ENCODE measurements at regions not wholly inside any gene's neighbourhood (a gene's known extent, or its start where the extent isn't known, plus 50 kb on each side); places are given as distances from the start of the nearest gene placed in this dataset.
"Not testable (repeated sequence)": the region's sequence is repeated elsewhere in the genome, so short reads cannot be mapped to it uniquely, and the experiment has no call there.

GRCh38 chr3:125774433-125775034, 179.2 kb upstream of the OSBPL11 start:
- not testable (repeated sequence) for H2AK5ac ChIP-seq (ENCODE audit: low read length); H3K4me1 ChIP-seq (ENCODE audit: control insufficient read depth, low read depth, low read length); H3K4ac ChIP-seq (ENCODE audit: low read depth, low read length); H4K8ac ChIP-seq (ENCODE audit: low read depth, low read length); H3K23ac ChIP-seq (ENCODE audit: low read length); H3K79me2 ChIP-seq (ENCODE audit: control insufficient read depth, insufficient read depth, low read length); H3K27ac ChIP-seq (ENCODE audit: low read depth, low read length); H3K79me1 ChIP-seq (ENCODE audit: low read length); H3K18ac ChIP-seq (ENCODE audit: low read length); H3K4me2 ChIP-seq (ENCODE audit: low read length); H3K4me3 ChIP-seq (ENCODE audit: low read length); H2BK15ac ChIP-seq (replicated peaks; ENCODE audit: low read depth); DNase-seq; H3K36me3 ChIP-seq (ENCODE audit: control insufficient read depth, insufficient read depth, low read length); H2BK5ac ChIP-seq (ENCODE audit: low read length); H2BK120ac ChIP-seq (ENCODE audit: low read depth, low read length); H4K5ac ChIP-seq (ENCODE audit: low read length); H3K56ac ChIP-seq (ENCODE audit: low read length); H3K9ac ChIP-seq (ENCODE audit: low read length); H3K27me3 ChIP-seq (ENCODE audit: insufficient read depth, low read length, poor library complexity)
- WGBS (ENCODE audit: extremely low coverage, insufficient coverage, low lambda C conversion rate): no CpG with 5 or more reads among the region's 7 CpGs

GRCh38 chr3:125775106-125775505, 179.8 kb upstream of the OSBPL11 start:
- DNase-seq; H2AK5ac ChIP-seq (ENCODE audit: low read length); H3K4me1 ChIP-seq (ENCODE audit: control insufficient read depth, low read depth, low read length); H3K27ac ChIP-seq (ENCODE audit: low read depth, low read length); H3K9ac ChIP-seq (ENCODE audit: low read length); H2BK15ac ChIP-seq (replicated peaks; ENCODE audit: low read depth); H3K18ac ChIP-seq (ENCODE audit: low read length); H4K5ac ChIP-seq (ENCODE audit: low read length); H3K4me2 ChIP-seq (ENCODE audit: low read length); H3K4ac ChIP-seq (ENCODE audit: low read depth, low read length); H3K79me1 ChIP-seq (ENCODE audit: low read length); H3K79me2 ChIP-seq (ENCODE audit: control insufficient read depth, insufficient read depth, low read length); H3K36me3 ChIP-seq (ENCODE audit: control insufficient read depth, insufficient read depth, low read length); H4K8ac ChIP-seq (ENCODE audit: low read depth, low read length); H3K56ac ChIP-seq (ENCODE audit: low read length); H2BK120ac ChIP-seq (ENCODE audit: low read depth, low read length); H2BK5ac ChIP-seq (ENCODE audit: low read length); H3K27me3 ChIP-seq (ENCODE audit: insufficient read depth, low read length, poor library complexity); H3K4me3 ChIP-seq (ENCODE audit: low read length); H3K23ac ChIP-seq (ENCODE audit: low read length): not testable (repeated sequence)
- WGBS (ENCODE audit: extremely low coverage, insufficient coverage, low lambda C conversion rate): no CpG with 5 or more reads among the region's 3 CpGs

GRCh38 chr3:125775606-125776294, 180.5 kb upstream of the OSBPL11 start:
- H3K27ac ChIP-seq (ENCODE audit: low read depth, low read length); H2AK5ac ChIP-seq (ENCODE audit: low read length); H3K4ac ChIP-seq (ENCODE audit: low read depth, low read length); H2BK15ac ChIP-seq (replicated peaks; ENCODE audit: low read depth); H3K56ac ChIP-seq (ENCODE audit: low read length); H3K23ac ChIP-seq (ENCODE audit: low read length); H3K79me2 ChIP-seq (ENCODE audit: control insufficient read depth, insufficient read depth, low read length); H3K79me1 ChIP-seq (ENCODE audit: low read length); H2BK5ac ChIP-seq (ENCODE audit: low read length); H2BK120ac ChIP-seq (ENCODE audit: low read depth, low read length); H3K4me1 ChIP-seq (ENCODE audit: control insufficient read depth, low read depth, low read length); H4K8ac ChIP-seq (ENCODE audit: low read depth, low read length); H3K18ac ChIP-seq (ENCODE audit: low read length); H3K4me2 ChIP-seq (ENCODE audit: low read length); H3K4me3 ChIP-seq (ENCODE audit: low read length); DNase-seq; H3K27me3 ChIP-seq (ENCODE audit: insufficient read depth, low read length, poor library complexity); H3K9ac ChIP-seq (ENCODE audit: low read length); H3K36me3 ChIP-seq (ENCODE audit: control insufficient read depth, insufficient read depth, low read length); H4K5ac ChIP-seq (ENCODE audit: low read length): not testable (repeated sequence)
- no CpG with 5 or more reads among the region's 7 CpGs for WGBS (ENCODE audit: extremely low coverage, insufficient coverage, low lambda C conversion rate)

- not testable (repeated sequence) for H3K4me1 ChIP-seq (ENCODE audit: control insufficient read depth, low read depth, low read length); H3K4ac ChIP-seq (ENCODE audit: low read depth, low read length); H3K79me1 ChIP-seq (ENCODE audit: low read length); H4K8ac ChIP-seq (ENCODE audit: low read depth, low read length); H2BK5ac ChIP-seq (ENCODE audit: low read length); H3K18ac ChIP-seq (ENCODE audit: low read length); H2BK15ac ChIP-seq (replicated peaks; ENCODE audit: low read depth); H3K36me3 ChIP-seq (ENCODE audit: control insufficient read depth, insufficient read depth, low read length); H4K5ac ChIP-seq (ENCODE audit: low read length); H3K4me3 ChIP-seq (ENCODE audit: low read length); H3K23ac ChIP-seq (ENCODE audit: low read length); H3K79me2 ChIP-seq (ENCODE audit: control insufficient read depth, insufficient read depth, low read length); H3K27ac ChIP-seq (ENCODE audit: low read depth, low read length); H2BK120ac ChIP-seq (ENCODE audit: low read depth, low read length); H3K9ac ChIP-seq (ENCODE audit: low read length); DNase-seq; H3K56ac ChIP-seq (ENCODE audit: low read length); H2AK5ac ChIP-seq (ENCODE audit: low read length); H3K4me2 ChIP-seq (ENCODE audit: low read length); H3K27me3 ChIP-seq (ENCODE audit: insufficient read depth, low read length, poor library complexity)
- no CpG with 5 or more reads among the region's 1 CpG for WGBS (ENCODE audit: extremely low coverage, insufficient coverage, low lambda C conversion rate)
Measured at GRCh38 chr3:125779276-125779675, 184.0 kb upstream of the OSBPL11 start.

- not testable (repeated sequence) for H2BK120ac ChIP-seq (ENCODE audit: low read depth, low read length); H3K27me3 ChIP-seq (ENCODE audit: insufficient read depth, low read length, poor library complexity); H2BK15ac ChIP-seq (replicated peaks; ENCODE audit: low read depth); DNase-seq; H4K8ac ChIP-seq (ENCODE audit: low read depth, low read length); H3K18ac ChIP-seq (ENCODE audit: low read length); H2BK5ac ChIP-seq (ENCODE audit: low read length); H3K79me1 ChIP-seq (ENCODE audit: low read length); H3K27ac ChIP-seq (ENCODE audit: low read depth, low read length); H3K4me2 ChIP-seq (ENCODE audit: low read length); H3K4me1 ChIP-seq (ENCODE audit: control insufficient read depth, low read depth, low read length); H4K5ac ChIP-seq (ENCODE audit: low read length); H3K23ac ChIP-seq (ENCODE audit: low read length); H3K4ac ChIP-seq (ENCODE audit: low read depth, low read length); H3K36me3 ChIP-seq (ENCODE audit: control insufficient read depth, insufficient read depth, low read length); H3K9ac ChIP-seq (ENCODE audit: low read length); H3K56ac ChIP-seq (ENCODE audit: low read length); H3K79me2 ChIP-seq (ENCODE audit: control insufficient read depth, insufficient read depth, low read length); H2AK5ac ChIP-seq (ENCODE audit: low read length); H3K4me3 ChIP-seq (ENCODE audit: low read length)
- WGBS (ENCODE audit: extremely low coverage, insufficient coverage, low lambda C conversion rate): no CpG with 5 or more reads among the region's 5 CpGs
Measured at GRCh38 chr3:125779918-125780317, 184.6 kb upstream of the OSBPL11 start.

GRCh38 chr3:125781678-125782077, 186.4 kb upstream of the OSBPL11 start:
- not testable (repeated sequence) for H4K8ac ChIP-seq (ENCODE audit: low read depth, low read length); H3K27me3 ChIP-seq (ENCODE audit: insufficient read depth, low read length, poor library complexity); H2AK5ac ChIP-seq (ENCODE audit: low read length); H3K79me1 ChIP-seq (ENCODE audit: low read length); H2BK5ac ChIP-seq (ENCODE audit: low read length); H3K4ac ChIP-seq (ENCODE audit: low read depth, low read length); H3K4me1 ChIP-seq (ENCODE audit: control insufficient read depth, low read depth, low read length); H3K9ac ChIP-seq (ENCODE audit: low read length); H4K5ac ChIP-seq (ENCODE audit: low read length); H3K23ac ChIP-seq (ENCODE audit: low read length); H3K18ac ChIP-seq (ENCODE audit: low read length); H3K36me3 ChIP-seq (ENCODE audit: control insufficient read depth, insufficient read depth, low read length); H3K4me3 ChIP-seq (ENCODE audit: low read length); DNase-seq; H3K56ac ChIP-seq (ENCODE audit: low read length); H3K4me2 ChIP-seq (ENCODE audit: low read length); H2BK120ac ChIP-seq (ENCODE audit: low read depth, low read length); H3K79me2 ChIP-seq (ENCODE audit: control insufficient read depth, insufficient read depth, low read length); H3K27ac ChIP-seq (ENCODE audit: low read depth, low read length); H2BK15ac ChIP-seq (replicated peaks; ENCODE audit: low read depth)
- no CpG with 5 or more reads among the region's 2 CpGs for WGBS (ENCODE audit: extremely low coverage, insufficient coverage, low lambda C conversion rate)

All from mesendoderm (in vitro differentiated cells).